ENCODE measurements at regions not wholly inside any gene's neighbourhood (a gene's known extent, or its start where the extent isn't known, plus 50 kb on each side); places are given as distances from the start of the nearest gene placed in this dataset.
"Not testable (repeated sequence)": the region's sequence is repeated elsewhere in the genome, so short reads cannot be mapped to it uniquely, and the experiment has no call there.

GRCh38 chr3:39558775-39559306 lies 91.4 kb downstream of the MOBP start:
- TF ChIP-seq, protein P1, sequence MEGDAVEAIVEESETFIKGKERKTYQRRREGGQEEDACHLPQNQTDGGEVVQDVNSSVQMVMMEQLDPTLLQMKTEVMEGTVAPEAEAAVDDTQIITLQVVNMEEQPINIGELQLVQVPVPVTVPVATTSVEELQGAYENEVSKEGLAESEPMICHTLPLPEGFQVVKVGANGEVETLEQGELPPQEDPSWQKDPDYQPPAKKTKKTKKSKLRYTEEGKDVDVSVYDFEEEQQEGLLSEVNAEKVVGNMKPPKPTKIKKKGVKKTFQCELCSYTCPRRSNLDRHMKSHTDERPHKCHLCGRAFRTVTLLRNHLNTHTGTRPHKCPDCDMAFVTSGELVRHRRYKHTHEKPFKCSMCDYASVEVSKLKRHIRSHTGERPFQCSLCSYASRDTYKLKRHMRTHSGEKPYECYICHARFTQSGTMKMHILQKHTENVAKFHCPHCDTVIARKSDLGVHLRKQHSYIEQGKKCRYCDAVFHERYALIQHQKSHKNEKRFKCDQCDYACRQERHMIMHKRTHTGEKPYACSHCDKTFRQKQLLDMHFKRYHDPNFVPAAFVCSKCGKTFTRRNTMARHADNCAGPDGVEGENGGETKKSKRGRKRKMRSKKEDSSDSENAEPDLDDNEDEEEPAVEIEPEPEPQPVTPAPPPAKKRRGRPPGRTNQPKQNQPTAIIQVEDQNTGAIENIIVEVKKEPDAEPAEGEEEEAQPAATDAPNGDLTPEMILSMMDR (conservative IDR thresholded peaks at IDR 0.05; ENCODE audit: control insufficient read depth, insufficient read depth, low read depth, low read length), result no peak
- DNase-seq (ENCODE audit: low read depth), result no peak
- H3K4me3 ChIP-seq (ENCODE audit: control insufficient read depth, low read depth, low read length), result no peak overlapping the region

DNA sequence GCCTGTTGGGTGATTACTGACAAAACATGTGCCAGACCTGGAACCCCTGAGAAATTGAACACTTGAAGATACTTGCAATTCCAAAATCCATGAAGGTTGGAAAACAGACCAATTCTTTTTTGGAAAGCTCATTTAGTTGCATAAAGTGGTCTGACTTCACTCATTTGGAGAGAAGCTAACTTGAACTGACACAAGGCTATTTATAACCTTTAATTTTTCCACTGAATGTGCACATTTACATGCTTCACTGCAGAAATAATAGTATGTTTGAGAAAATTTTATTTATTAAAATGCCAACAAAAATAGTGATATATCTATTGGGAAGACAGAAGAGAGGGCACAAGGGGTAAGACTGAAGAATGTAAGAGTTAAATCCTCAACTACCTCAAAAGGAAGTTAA lies 92.1 kb downstream of the MOBP start:
- no peak overlapping the region for H3K4me3 ChIP-seq (ENCODE audit: control insufficient read depth, low read depth, low read length)
- TF ChIP-seq, protein P1 (conservative IDR thresholded peaks at IDR 0.05; ENCODE audit: control insufficient read depth, insufficient read depth, low read depth, low read length), result no peak
- DNase-seq (ENCODE audit: low read depth), result no peak

GRCh38 chr3:39568508-39568907 lies 101.0 kb downstream of the MOBP start:
- TF ChIP-seq, protein P1 (conservative IDR thresholded peaks at IDR 0.05; ENCODE audit: control insufficient read depth, insufficient read depth, low read depth, low read length), result no peak
- DNase-seq (ENCODE audit: low read depth), result no peak
- H3K4me3 ChIP-seq (ENCODE audit: control insufficient read depth, low read depth, low read length), result no peak overlapping the region

GRCh38 chr3:39569095-39569494 lies 101.6 kb downstream of the MOBP start:
- no peak overlapping the region for H3K4me3 ChIP-seq (ENCODE audit: control insufficient read depth, low read depth, low read length)
- TF ChIP-seq, protein P1 (conservative IDR thresholded peaks at IDR 0.05; ENCODE audit: control insufficient read depth, insufficient read depth, low read depth, low read length), result no peak
- DNase-seq (ENCODE audit: low read depth), result no peak

DNA sequence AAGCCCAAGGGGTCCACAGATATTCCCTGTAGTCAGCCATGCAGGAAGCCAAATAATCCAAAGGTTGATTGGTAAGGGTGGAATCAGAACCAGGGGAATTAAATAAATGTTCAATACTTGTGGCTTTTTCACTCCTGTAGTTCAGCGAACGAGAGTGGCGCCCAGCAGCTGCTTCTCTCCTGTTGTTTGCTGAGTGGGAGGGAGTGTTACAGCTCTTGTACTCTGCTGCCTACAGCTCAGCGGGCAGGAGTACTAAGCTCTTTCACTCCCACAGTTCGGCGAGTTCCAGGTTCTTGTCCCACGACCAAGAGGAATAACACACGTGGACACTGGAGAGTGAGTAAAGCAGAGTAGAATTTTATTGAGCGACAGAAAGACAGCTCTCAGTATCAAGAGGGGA lies 105.9 kb downstream of the MOBP start:
- H3K4me3 ChIP-seq (ENCODE audit: control insufficient read depth, low read depth, low read length), result no peak overlapping the region
- no peak for DNase-seq (ENCODE audit: low read depth)
- TF ChIP-seq, protein P1 (conservative IDR thresholded peaks at IDR 0.05; ENCODE audit: control insufficient read depth, insufficient read depth, low read depth, low read length), result no peak

DNA sequence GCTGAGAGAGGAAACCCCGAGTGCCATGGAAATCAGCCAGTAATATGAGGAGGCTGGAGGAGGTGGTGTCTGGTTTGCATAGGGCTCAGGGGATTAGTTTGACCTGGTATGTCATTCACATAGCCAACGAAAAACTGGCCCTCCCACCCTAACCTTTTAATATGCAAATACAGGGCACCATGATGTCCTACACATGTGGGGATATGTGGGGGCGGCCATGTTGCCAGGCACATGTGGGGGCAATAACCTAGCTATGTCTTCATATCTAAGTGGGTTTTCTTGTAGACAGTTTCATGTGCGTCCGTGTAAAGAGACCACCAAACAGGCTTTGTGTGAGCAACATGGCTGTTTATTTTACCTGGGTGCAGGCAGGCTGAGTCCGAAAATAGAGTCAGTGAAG lies 110.1 kb downstream of the MOBP start:
- DNase-seq (ENCODE audit: low read depth), result no peak
- TF ChIP-seq, protein P1 (conservative IDR thresholded peaks at IDR 0.05; ENCODE audit: control insufficient read depth, insufficient read depth, low read depth, low read length), result no peak
- H3K4me3 ChIP-seq (ENCODE audit: control insufficient read depth, low read depth, low read length), result no peak overlapping the region

DNA sequence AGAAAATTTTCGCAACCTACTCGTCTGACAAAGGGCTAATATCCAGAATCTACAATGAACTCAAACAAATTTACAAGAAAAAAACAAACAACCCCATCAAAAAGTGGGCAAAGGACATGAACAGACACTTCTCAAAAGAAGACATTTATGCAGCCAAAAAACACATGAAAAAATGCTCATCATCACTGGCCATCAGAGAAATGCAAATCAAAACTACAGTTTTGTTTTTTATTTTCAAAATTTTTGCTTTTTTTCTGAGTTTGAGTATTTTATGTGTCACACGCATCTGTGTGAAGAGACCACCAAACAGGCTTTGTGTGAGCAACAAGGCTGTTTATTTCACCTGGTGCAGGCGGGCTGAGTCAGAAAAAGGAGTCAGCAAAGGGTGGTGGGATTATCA lies 118.7 kb downstream of the MOBP start:
- not testable (repeated sequence) for H3K4me3 ChIP-seq (ENCODE audit: control insufficient read depth, low read depth, low read length); DNase-seq (ENCODE audit: low read depth)
